ENCODE measurements at regions not wholly inside any gene's neighbourhood (a gene's known extent, or its start where the extent isn't known, plus 50 kb on each side); places are given as distances from the start of the nearest gene placed in this dataset.
A peak's percentile ranks its signal among the peaks of the same experiment; 100 is the strongest.

GRCh38 chr22:48574776-48575617 is 1252.7 kb downstream of the BRD1 start:
- WGBS, 2 donors: 8 to 9% methylated on average over 92 of the region's 92 CpGs
- TF ChIP-seq POLR2A (IDR thresholded peaks at IDR 0.05): no peak
- peak in 2 of 4 experiments; percentile 15 to 26 for TF ChIP-seq CTCF (IDR thresholded peaks at IDR 0.05)
- intact Hi-C loops (cut with DNase I): loop anchor here (5.0 kb wide), 2 partner anchors 732 to 1057 kb away; no protein-coding TSS in a partner anchor

GRCh38 chr22:48573766-48574165 is 1253.9 kb downstream of the BRD1 start:
- no peak overlapping the region for H3K27ac ChIP-seq
- 64 to 73% methylated on average over 4 of the region's 4 CpGs for WGBS, 2 donors
- DNase-seq: no peak
- peaks cover 14 to 51% (median 36%) of the 10 kb centered on the region in 3 donors for H3K27me3 ChIP-seq
- intact Hi-C loops (cut with DNase I): no loop called here
- H3K36me3 ChIP-seq: no peaks in the 10 kb centered on the region
- H3K4me1 ChIP-seq: peaks cover 0 to 15% (median 10%) of the 10 kb centered on the region in 4 donors
- peaks cover 0 to 3% (median 0%) of the 10 kb centered on the region in 4 donors for H3K9me3 ChIP-seq
- H3K4me3 ChIP-seq: no peak overlapping the region
- TF ChIP-seq CTCF (IDR thresholded peaks at IDR 0.05) (no peak), POLR2A (IDR thresholded peaks at IDR 0.05) (no peak), EP300 (IDR thresholded peaks at IDR 0.05) (no peak), POLR2AphosphoS5 (IDR thresholded peaks at IDR 0.05) (no peak)

More at GRCh38 chr22:48574776-48575617, 1252.7 kb downstream of the BRD1 start:
- Histone ChIP-seq H3K27me3 (peaks cover 14 to 51% (median 36%) of the 10 kb centered on the region in 3 donors), H3K27ac (no peak overlapping the region), H3K9me3 (peaks cover 0 to 3% (median 0%) of the 10 kb centered on the region in 4 donors), H3K36me3 (no peaks in the 10 kb centered on the region), H3K4me1 (peaks cover 0 to 26% (median 21%) of the 10 kb centered on the region in 4 donors), H3K4me3 (no peak overlapping the region)
- no peak for DNase-seq

GRCh38 chr22:48572951-48573350 is 1254.7 kb downstream of the BRD1 start:
- Histone ChIP-seq H3K4me1 (peaks cover 0 to 12% (median 9%) of the 10 kb centered on the region in 4 donors), H3K27ac (no peak overlapping the region)

GRCh38 chr22:48570912-48571311 is 1256.8 kb downstream of the BRD1 start:
- no peak for DNase-seq
- Histone ChIP-seq H3K4me3 (no peak overlapping the region), H3K4me1 (peaks cover 0 to 3% (median 0%) of the 10 kb centered on the region in 4 donors), H3K27me3 (peaks cover 0 to 24% (median 17%) of the 10 kb centered on the region in 3 donors), H3K9me3 (peaks cover 0 to 3% (median 0%) of the 10 kb centered on the region in 4 donors), H3K27ac (no peak overlapping the region), H3K36me3 (no peaks in the 10 kb centered on the region)
- intact Hi-C loops (cut with DNase I): no loop called here
- WGBS, 2 donors: 90% methylated on average over 2 of the region's 2 CpGs
- no peak for TF ChIP-seq POLR2AphosphoS5 (IDR thresholded peaks at IDR 0.05)
- TF ChIP-seq POLR2A (IDR thresholded peaks at IDR 0.05): no peak
- TF ChIP-seq EP300 (IDR thresholded peaks at IDR 0.05): no peak
- TF ChIP-seq CTCF (IDR thresholded peaks at IDR 0.05): no peak

More at GRCh38 chr22:48572951-48573350, 1254.7 kb downstream of the BRD1 start:
- H3K9me3 ChIP-seq: peaks cover 0 to 3% (median 0%) of the 10 kb centered on the region in 4 donors
- TF ChIP-seq EP300 (IDR thresholded peaks at IDR 0.05) (no peak), POLR2AphosphoS5 (IDR thresholded peaks at IDR 0.05) (no peak)
- no peaks in the 10 kb centered on the region for H3K36me3 ChIP-seq
- peaks cover 14 to 43% (median 36%) of the 10 kb centered on the region in 3 donors for H3K27me3 ChIP-seq
- no peak for DNase-seq
- intact Hi-C loops (cut with DNase I): no loop called here
- 48 to 80% methylated on average over 4 of the region's 4 CpGs for WGBS, 2 donors
- no peak overlapping the region for H3K4me3 ChIP-seq

DNA sequence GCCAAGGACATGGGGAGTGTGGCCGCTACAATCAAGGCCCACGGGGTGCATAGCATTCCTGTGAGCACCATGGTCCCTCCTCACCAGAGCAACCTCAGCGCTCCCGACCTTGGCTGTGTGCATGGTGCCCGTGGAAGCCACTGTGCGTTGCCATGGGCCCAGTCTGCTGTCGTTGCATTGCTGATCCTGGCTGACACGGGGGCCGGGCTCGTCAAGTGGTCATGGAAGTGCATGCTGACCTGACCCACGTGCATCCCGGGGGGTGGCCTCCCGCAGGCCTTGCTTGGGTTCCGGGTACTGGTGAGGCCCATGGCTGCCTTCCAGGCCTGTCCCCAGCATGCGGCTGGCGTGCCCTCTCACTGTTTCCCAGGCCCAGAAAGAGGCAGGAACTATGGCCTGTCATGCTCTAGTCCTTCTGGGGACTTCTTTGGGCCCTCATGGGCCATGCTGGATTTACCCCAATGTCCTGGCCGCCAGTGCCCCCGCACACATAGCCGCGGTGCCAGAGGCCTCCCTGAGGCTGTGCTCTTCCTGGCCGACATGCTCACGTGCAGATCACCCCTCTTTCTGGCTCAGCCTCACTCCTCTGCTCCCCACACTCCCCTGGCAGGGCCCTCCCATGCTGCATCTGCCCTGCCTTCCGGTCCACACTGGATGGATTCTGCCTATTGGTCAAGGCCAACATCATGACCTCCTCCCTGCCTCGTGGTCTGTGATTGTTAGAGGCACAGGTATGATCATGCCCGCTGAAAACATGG is 1258.0 kb downstream of the BRD1 start:
- intact Hi-C loops (cut with DNase I): no loop called here
- Histone ChIP-seq H3K4me3 (no peak overlapping the region), H3K4me1 (no peaks in the 10 kb centered on the region), H3K36me3 (no peaks in the 10 kb centered on the region), H3K27ac (no peak overlapping the region), H3K9me3 (peaks cover 0 to 3% (median 0%) of the 10 kb centered on the region in 4 donors), H3K27me3 (peaks cover 0 to 19% (median 12%) of the 10 kb centered on the region in 3 donors)
- TF ChIP-seq POLR2A (IDR thresholded peaks at IDR 0.05) (no peak), CTCF (IDR thresholded peaks at IDR 0.05) (no peak), POLR2AphosphoS5 (IDR thresholded peaks at IDR 0.05) (no peak), EP300 (IDR thresholded peaks at IDR 0.05) (no peak)
- WGBS, 2 donors: 93 to 94% methylated on average over 25 of the region's 25 CpGs
- no peak for DNase-seq
